Loucy (cell line): ENCODE measurements at regions not wholly inside any gene's neighbourhood (a gene's known extent, or its start where the extent isn't known, plus 50 kb on each side); places are given as distances from the start of the nearest gene placed in this dataset.

Experiments used
- EZH2phosphoT487 ChIP-seq: fragments of 200-600 bp; IDR thresholded peaks from 2 replicates; pipeline ENCODE4 v1.6.1; 2018; ENCODE audit warnings: antibody characterized with exemption, mild to moderate bottlenecking, moderate library complexity, borderline replicate concordance
- TF ChIP-seq, protein P1 (sequence below): fragments of 200-600 bp; sonication (generic); conservative IDR thresholded peaks from 2 replicates; pipeline ENCODE4 v1.5.1; 2014; ENCODE audit warnings: mild to moderate bottlenecking, antibody characterized with exemption, low read length

DNA sequence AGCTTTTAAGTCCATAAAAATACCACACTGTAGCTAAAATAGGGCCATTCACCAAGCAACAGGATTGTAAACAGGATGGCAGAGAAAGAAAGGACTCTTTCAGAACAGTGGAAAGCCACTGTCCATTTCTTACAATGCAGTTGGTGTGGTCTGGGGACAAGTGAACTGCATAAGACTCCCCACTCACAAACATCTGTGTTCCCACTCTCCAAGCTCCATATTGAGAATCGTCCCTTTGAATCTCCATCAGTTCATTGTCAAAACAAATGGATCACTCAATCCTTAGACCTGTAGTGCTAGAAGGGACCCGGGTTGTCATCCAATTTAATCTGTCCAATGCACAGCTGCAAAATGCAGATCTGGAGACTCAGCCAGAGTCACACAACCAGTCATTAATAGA lies 347.4 kb upstream of the KLHL29 start:
- TF ChIP-seq, protein P1, sequence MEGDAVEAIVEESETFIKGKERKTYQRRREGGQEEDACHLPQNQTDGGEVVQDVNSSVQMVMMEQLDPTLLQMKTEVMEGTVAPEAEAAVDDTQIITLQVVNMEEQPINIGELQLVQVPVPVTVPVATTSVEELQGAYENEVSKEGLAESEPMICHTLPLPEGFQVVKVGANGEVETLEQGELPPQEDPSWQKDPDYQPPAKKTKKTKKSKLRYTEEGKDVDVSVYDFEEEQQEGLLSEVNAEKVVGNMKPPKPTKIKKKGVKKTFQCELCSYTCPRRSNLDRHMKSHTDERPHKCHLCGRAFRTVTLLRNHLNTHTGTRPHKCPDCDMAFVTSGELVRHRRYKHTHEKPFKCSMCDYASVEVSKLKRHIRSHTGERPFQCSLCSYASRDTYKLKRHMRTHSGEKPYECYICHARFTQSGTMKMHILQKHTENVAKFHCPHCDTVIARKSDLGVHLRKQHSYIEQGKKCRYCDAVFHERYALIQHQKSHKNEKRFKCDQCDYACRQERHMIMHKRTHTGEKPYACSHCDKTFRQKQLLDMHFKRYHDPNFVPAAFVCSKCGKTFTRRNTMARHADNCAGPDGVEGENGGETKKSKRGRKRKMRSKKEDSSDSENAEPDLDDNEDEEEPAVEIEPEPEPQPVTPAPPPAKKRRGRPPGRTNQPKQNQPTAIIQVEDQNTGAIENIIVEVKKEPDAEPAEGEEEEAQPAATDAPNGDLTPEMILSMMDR: no peak
- TF ChIP-seq EZH2phosphoT487: no peak
